Peyer's patch (tissue), 4 donors: ENCODE measurements at regions not wholly inside any gene's neighbourhood (a gene's known extent, or its start where the extent isn't known, plus 50 kb on each side); places are given as distances from the start of the nearest gene placed in this dataset.

Source experiments
- POLR2A ChIP-seq, 2 donors: fragments of 450-650 bp; IDR thresholded peaks; one replicate each; pipeline ENCODE4 v1.5.1; 2017; ENCODE audit warnings: antibody characterized with exemption in 2 of 2, mild to moderate bottlenecking in 2 of 2, moderate library complexity in 2 of 2
- TF ChIP-seq, protein P1 (sequence below), 6 experiments: fragments of 450-650 bp in 4 of 6; fragments of 200-600 bp in 2 of 6; sonication (generic) in 1 of 6; IDR thresholded peaks; one replicate each; pipeline ENCODE4 v1.5.1; 2017 to 2019; ENCODE audit warnings: antibody characterized with exemption in 6 of 6, mild to moderate bottlenecking in 3 of 6, moderate library complexity in 1 of 6

DNA sequence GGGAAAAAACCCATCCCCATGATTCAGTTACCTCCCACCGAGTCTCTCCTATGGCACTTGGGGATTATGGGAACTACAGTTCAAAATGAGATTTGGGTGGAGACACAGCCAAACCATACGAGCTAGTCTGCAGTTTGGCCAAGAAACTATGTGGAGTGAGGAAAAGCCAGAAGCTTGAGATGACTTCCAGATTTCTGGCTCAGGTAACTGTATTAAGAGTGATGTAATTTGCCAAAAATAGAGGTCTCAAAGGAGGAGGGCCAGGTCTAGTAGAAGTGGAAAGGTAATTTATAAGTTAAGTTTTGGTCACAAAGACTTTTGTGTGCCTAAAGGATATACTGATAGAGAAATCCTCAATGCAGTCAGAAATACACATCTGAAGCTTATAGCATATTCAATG, 279.7 kb upstream of the MGMT start:
- TF ChIP-seq, protein P1, sequence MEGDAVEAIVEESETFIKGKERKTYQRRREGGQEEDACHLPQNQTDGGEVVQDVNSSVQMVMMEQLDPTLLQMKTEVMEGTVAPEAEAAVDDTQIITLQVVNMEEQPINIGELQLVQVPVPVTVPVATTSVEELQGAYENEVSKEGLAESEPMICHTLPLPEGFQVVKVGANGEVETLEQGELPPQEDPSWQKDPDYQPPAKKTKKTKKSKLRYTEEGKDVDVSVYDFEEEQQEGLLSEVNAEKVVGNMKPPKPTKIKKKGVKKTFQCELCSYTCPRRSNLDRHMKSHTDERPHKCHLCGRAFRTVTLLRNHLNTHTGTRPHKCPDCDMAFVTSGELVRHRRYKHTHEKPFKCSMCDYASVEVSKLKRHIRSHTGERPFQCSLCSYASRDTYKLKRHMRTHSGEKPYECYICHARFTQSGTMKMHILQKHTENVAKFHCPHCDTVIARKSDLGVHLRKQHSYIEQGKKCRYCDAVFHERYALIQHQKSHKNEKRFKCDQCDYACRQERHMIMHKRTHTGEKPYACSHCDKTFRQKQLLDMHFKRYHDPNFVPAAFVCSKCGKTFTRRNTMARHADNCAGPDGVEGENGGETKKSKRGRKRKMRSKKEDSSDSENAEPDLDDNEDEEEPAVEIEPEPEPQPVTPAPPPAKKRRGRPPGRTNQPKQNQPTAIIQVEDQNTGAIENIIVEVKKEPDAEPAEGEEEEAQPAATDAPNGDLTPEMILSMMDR (IDR thresholded peaks at IDR 0.05): no peak
- TF ChIP-seq POLR2A (IDR thresholded peaks at IDR 0.05): no peak
